ENCODE measurements at regions not wholly inside any gene's neighbourhood (a gene's known extent, or its start where the extent isn't known, plus 50 kb on each side); places are given as distances from the start of the nearest gene placed in this dataset.

GRCh38 chr2:198441246-198441645, 636.9 kb downstream of the PLCL1 start:
- POLR2A ChIA-PET: no interaction called here
- CTCF ChIA-PET: no interaction called here
- Histone ChIP-seq H3K27me3 (ENCODE audit: control insufficient read depth, insufficient read depth, low read length) (no peaks in the 10 kb centered on the region), H3K4me3 (ENCODE audit: low read depth, low read length) (no peak overlapping the region), H3K36me3 (ENCODE audit: control insufficient read depth, insufficient read depth, low read length) (no peaks in the 10 kb centered on the region)
- DNase-seq (ENCODE audit: low read depth): no peak
- TF ChIP-seq, protein P1, sequence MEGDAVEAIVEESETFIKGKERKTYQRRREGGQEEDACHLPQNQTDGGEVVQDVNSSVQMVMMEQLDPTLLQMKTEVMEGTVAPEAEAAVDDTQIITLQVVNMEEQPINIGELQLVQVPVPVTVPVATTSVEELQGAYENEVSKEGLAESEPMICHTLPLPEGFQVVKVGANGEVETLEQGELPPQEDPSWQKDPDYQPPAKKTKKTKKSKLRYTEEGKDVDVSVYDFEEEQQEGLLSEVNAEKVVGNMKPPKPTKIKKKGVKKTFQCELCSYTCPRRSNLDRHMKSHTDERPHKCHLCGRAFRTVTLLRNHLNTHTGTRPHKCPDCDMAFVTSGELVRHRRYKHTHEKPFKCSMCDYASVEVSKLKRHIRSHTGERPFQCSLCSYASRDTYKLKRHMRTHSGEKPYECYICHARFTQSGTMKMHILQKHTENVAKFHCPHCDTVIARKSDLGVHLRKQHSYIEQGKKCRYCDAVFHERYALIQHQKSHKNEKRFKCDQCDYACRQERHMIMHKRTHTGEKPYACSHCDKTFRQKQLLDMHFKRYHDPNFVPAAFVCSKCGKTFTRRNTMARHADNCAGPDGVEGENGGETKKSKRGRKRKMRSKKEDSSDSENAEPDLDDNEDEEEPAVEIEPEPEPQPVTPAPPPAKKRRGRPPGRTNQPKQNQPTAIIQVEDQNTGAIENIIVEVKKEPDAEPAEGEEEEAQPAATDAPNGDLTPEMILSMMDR (IDR thresholded peaks at IDR 0.05; ENCODE audit: insufficient read depth, low read depth, low read length): no peak

GRCh38 chr2:198440833-198441232, 636.4 kb downstream of the PLCL1 start:
- no peak overlapping the region for H3K4me3 ChIP-seq (ENCODE audit: low read depth, low read length)
- ChIA-PET CTCF (no interaction called here), POLR2A (no interaction called here)
- TF ChIP-seq, protein P1 (IDR thresholded peaks at IDR 0.05; ENCODE audit: insufficient read depth, low read depth, low read length): no peak
- H3K27me3 ChIP-seq (ENCODE audit: control insufficient read depth, insufficient read depth, low read length): no peaks in the 10 kb centered on the region
- DNase-seq (ENCODE audit: low read depth): no peak
- no peaks in the 10 kb centered on the region for H3K36me3 ChIP-seq (ENCODE audit: control insufficient read depth, insufficient read depth, low read length)

GRCh38 chr2:198438331-198438730, 633.9 kb downstream of the PLCL1 start:
- TF ChIP-seq, protein P1 (IDR thresholded peaks at IDR 0.05; ENCODE audit: insufficient read depth, low read depth, low read length): no peak
- Histone ChIP-seq H3K4me3 (ENCODE audit: low read depth, low read length) (no peak overlapping the region), H3K27me3 (ENCODE audit: control insufficient read depth, insufficient read depth, low read length) (no peaks in the 10 kb centered on the region), H3K36me3 (ENCODE audit: control insufficient read depth, insufficient read depth, low read length) (no peaks in the 10 kb centered on the region)
- ChIA-PET CTCF (interaction anchor here (0.7 kb wide), 1 partner anchor 136 kb away, joined by 3 read pairs; no protein-coding TSS in a partner anchor), POLR2A (no interaction called here)
- no peak for DNase-seq (ENCODE audit: low read depth)

GRCh38 chr2:198424112-198424511, 619.7 kb downstream of the PLCL1 start:
- Histone ChIP-seq H3K27me3 (ENCODE audit: control insufficient read depth, insufficient read depth, low read length) (no peaks in the 10 kb centered on the region), H3K36me3 (ENCODE audit: control insufficient read depth, insufficient read depth, low read length) (no peaks in the 10 kb centered on the region), H3K4me3 (ENCODE audit: low read depth, low read length) (no peak overlapping the region)
- ChIA-PET CTCF (no interaction called here), POLR2A (no interaction called here)
- TF ChIP-seq, protein P1 (IDR thresholded peaks at IDR 0.05; ENCODE audit: insufficient read depth, low read depth, low read length): no peak
- DNase-seq (ENCODE audit: low read depth): no peak

- DNase-seq (ENCODE audit: low read depth): no peak
- Histone ChIP-seq H3K4me3 (ENCODE audit: low read depth, low read length) (no peak overlapping the region), H3K27me3 (ENCODE audit: control insufficient read depth, insufficient read depth, low read length) (no peaks in the 10 kb centered on the region), H3K36me3 (ENCODE audit: control insufficient read depth, insufficient read depth, low read length) (no peaks in the 10 kb centered on the region)
- TF ChIP-seq, protein P1 (IDR thresholded peaks at IDR 0.05; ENCODE audit: insufficient read depth, low read depth, low read length): no peak
- CTCF ChIA-PET: no interaction called here
- POLR2A ChIA-PET: no interaction called here
Observed at GRCh38 chr2:198417836-198418235, 613.4 kb downstream of the PLCL1 start.
